ENCODE measurements at regions not wholly inside any gene's neighbourhood (a gene's known extent, or its start where the extent isn't known, plus 50 kb on each side); places are given as distances from the start of the nearest gene placed in this dataset.

- peak overlapping the region; percentile 64 for H2AFZ ChIP-seq
- DNase-seq (ENCODE audit: low spot score): no peak
These were observed 382.8 kb downstream of the GPD2 start for GRCh38 chr2:156818944-156819343.

More at GRCh38 chr2:156818944-156819343, 382.8 kb downstream of the GPD2 start:
- H3K79me2 ChIP-seq (replicated peaks; ENCODE audit: insufficient read depth): no peaks in the 10 kb centered on the region
- peaks cover 4% of the 10 kb centered on the region; the same call in 1 of the 2 replicates for H3K9me2 ChIP-seq (ENCODE audit: insufficient read depth)
- Mint-ChIP-seq H3K27me3 (ENCODE audit: insufficient read depth, low read depth, poor library complexity) (no peaks in the 10 kb centered on the region), H3K9me3 (no peaks in the 10 kb centered on the region), H3K4me1 (peaks cover 7% of the 10 kb centered on the region; the same call in 2 of the 3 replicates), H3K27ac (no peak overlapping the region), H3K4me3 (no peak overlapping the region), H3K36me3 (ENCODE audit: low read depth) (no peaks in the 10 kb centered on the region)
- no peaks in the 10 kb centered on the region for H4K20me1 ChIP-seq (replicated peaks; ENCODE audit: insufficient read depth)
- no peaks in the 10 kb centered on the region for H3F3A ChIP-seq (replicated peaks; ENCODE audit: low read depth)
- TF ChIP-seq EZH2 (IDR thresholded peaks at IDR 0.05; ENCODE audit: low read depth, unreplicated experiment) (no peak), JUNB (IDR thresholded peaks at IDR 0.05; ENCODE audit: unreplicated experiment) (no peak), STAT1 (IDR thresholded peaks at IDR 0.05; ENCODE audit: unreplicated experiment) (no peak), CREB1 (CRISPR knock-in tag; IDR thresholded peaks at IDR 0.05; ENCODE audit: low read depth) (no peak), POLR2AphosphoS5 (IDR thresholded peaks at IDR 0.05; ENCODE audit: low read depth) (no peak), EZH2phosphoT487 (IDR thresholded peaks at IDR 0.05; ENCODE audit: unreplicated experiment) (no peak), NANOG (IDR thresholded peaks at IDR 0.05; ENCODE audit: borderline replicate concordance) (no peak), ZNF114 (CRISPR knock-in tag; IDR thresholded peaks at IDR 0.05) (no peak), ZNF331 (CRISPR knock-in tag; IDR thresholded peaks at IDR 0.05; ENCODE audit: low read depth) (no peak)
- TF ChIP-seq, protein P1, sequence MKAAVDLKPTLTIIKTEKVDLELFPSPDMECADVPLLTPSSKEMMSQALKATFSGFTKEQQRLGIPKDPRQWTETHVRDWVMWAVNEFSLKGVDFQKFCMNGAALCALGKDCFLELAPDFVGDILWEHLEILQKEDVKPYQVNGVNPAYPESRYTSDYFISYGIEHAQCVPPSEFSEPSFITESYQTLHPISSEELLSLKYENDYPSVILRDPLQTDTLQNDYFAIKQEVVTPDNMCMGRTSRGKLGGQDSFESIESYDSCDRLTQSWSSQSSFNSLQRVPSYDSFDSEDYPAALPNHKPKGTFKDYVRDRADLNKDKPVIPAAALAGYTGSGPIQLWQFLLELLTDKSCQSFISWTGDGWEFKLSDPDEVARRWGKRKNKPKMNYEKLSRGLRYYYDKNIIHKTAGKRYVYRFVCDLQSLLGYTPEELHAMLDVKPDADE (IDR thresholded peaks at IDR 0.05): no peak
- TF ChIP-seq, protein P2, sequence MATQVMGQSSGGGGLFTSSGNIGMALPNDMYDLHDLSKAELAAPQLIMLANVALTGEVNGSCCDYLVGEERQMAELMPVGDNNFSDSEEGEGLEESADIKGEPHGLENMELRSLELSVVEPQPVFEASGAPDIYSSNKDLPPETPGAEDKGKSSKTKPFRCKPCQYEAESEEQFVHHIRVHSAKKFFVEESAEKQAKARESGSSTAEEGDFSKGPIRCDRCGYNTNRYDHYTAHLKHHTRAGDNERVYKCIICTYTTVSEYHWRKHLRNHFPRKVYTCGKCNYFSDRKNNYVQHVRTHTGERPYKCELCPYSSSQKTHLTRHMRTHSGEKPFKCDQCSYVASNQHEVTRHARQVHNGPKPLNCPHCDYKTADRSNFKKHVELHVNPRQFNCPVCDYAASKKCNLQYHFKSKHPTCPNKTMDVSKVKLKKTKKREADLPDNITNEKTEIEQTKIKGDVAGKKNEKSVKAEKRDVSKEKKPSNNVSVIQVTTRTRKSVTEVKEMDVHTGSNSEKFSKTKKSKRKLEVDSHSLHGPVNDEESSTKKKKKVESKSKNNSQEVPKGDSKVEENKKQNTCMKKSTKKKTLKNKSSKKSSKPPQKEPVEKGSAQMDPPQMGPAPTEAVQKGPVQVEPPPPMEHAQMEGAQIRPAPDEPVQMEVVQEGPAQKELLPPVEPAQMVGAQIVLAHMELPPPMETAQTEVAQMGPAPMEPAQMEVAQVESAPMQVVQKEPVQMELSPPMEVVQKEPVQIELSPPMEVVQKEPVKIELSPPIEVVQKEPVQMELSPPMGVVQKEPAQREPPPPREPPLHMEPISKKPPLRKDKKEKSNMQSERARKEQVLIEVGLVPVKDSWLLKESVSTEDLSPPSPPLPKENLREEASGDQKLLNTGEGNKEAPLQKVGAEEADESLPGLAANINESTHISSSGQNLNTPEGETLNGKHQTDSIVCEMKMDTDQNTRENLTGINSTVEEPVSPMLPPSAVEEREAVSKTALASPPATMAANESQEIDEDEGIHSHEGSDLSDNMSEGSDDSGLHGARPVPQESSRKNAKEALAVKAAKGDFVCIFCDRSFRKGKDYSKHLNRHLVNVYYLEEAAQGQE (IDR thresholded peaks at IDR 0.05; ENCODE audit: unreplicated experiment): no peak
- TF ChIP-seq, protein P3, sequence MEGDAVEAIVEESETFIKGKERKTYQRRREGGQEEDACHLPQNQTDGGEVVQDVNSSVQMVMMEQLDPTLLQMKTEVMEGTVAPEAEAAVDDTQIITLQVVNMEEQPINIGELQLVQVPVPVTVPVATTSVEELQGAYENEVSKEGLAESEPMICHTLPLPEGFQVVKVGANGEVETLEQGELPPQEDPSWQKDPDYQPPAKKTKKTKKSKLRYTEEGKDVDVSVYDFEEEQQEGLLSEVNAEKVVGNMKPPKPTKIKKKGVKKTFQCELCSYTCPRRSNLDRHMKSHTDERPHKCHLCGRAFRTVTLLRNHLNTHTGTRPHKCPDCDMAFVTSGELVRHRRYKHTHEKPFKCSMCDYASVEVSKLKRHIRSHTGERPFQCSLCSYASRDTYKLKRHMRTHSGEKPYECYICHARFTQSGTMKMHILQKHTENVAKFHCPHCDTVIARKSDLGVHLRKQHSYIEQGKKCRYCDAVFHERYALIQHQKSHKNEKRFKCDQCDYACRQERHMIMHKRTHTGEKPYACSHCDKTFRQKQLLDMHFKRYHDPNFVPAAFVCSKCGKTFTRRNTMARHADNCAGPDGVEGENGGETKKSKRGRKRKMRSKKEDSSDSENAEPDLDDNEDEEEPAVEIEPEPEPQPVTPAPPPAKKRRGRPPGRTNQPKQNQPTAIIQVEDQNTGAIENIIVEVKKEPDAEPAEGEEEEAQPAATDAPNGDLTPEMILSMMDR (conservative IDR thresholded peaks at IDR 0.05; ENCODE audit: low read depth in 2 of 2): no peak
- TF ChIP-seq, protein P4, sequence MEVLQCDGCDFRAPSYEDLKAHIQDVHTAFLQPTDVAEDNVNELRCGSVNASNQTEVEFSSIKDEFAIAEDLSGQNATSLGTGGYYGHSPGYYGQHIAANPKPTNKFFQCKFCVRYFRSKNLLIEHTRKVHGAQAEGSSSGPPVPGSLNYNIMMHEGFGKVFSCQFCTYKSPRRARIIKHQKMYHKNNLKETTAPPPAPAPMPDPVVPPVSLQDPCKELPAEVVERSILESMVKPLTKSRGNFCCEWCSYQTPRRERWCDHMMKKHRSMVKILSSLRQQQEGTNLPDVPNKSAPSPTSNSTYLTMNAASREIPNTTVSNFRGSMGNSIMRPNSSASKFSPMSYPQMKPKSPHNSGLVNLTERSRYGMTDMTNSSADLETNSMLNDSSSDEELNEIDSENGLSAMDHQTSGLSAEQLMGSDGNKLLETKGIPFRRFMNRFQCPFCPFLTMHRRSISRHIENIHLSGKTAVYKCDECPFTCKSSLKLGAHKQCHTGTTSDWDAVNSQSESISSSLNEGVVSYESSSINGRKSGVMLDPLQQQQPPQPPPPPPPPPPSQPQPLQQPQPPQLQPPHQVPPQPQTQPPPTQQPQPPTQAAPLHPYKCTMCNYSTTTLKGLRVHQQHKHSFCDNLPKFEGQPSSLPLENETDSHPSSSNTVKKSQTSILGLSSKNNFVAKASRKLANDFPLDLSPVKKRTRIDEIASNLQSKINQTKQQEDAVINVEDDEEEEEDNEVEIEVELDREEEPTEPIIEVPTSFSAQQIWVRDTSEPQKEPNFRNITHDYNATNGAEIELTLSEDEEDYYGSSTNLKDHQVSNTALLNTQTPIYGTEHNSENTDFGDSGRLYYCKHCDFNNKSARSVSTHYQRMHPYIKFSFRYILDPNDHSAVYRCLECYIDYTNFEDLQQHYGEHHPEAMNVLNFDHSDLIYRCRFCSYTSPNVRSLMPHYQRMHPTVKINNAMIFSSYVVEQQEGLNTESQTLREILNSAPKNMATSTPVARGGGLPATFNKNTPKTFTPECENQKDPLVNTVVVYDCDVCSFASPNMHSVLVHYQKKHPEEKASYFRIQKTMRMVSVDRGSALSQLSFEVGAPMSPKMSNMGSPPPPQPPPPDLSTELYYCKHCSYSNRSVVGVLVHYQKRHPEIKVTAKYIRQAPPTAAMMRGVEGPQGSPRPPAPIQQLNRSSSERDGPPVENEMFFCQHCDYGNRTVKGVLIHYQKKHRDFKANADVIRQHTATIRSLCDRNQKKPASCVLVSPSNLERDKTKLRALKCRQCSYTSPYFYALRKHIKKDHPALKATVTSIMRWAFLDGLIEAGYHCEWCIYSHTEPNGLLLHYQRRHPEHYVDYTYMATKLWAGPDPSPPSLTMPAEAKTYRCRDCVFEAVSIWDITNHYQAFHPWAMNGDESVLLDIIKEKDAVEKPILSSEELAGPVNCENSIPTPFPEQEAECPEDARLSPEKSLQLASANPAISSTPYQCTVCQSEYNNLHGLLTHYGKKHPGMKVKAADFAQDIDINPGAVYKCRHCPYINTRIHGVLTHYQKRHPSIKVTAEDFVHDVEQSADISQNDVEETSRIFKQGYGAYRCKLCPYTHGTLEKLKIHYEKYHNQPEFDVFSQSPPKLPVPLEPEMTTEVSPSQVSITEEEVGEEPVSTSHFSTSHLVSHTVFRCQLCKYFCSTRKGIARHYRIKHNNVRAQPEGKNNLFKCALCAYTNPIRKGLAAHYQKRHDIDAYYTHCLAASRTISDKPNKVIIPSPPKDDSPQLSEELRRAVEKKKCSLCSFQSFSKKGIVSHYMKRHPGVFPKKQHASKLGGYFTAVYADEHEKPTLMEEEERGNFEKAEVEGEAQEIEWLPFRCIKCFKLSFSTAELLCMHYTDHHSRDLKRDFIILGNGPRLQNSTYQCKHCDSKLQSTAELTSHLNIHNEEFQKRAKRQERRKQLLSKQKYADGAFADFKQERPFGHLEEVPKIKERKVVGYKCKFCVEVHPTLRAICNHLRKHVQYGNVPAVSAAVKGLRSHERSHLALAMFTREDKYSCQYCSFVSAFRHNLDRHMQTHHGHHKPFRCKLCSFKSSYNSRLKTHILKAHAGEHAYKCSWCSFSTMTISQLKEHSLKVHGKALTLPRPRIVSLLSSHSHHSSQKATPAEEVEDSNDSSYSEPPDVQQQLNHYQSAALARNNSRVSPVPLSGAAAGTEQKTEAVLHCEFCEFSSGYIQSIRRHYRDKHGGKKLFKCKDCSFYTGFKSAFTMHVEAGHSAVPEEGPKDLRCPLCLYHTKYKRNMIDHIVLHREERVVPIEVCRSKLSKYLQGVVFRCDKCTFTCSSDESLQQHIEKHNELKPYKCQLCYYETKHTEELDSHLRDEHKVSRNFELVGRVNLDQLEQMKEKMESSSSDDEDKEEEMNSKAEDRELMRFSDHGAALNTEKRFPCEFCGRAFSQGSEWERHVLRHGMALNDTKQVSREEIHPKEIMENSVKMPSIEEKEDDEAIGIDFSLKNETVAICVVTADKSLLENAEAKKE (CRISPR knock-in tag; IDR thresholded peaks at IDR 0.05): no peak
- H3K4me3 ChIP-seq: no peak overlapping the region
- ATAC-seq: no peak
- no peaks in the 10 kb centered on the region for H3K4me1 ChIP-seq (ENCODE audit: insufficient read depth)
- H3K27ac ChIP-seq (ENCODE audit: low read depth): no peak overlapping the region
- H3K4me2 ChIP-seq: no peak overlapping the region
- H3K27me3 ChIP-seq (ENCODE audit: insufficient read depth): no peaks in the 10 kb centered on the region
- no peaks in the 10 kb centered on the region for H3K36me3 ChIP-seq (ENCODE audit: insufficient read depth)
